ENCODE measurements at regions not wholly inside any gene's neighbourhood (a gene's known extent, or its start where the extent isn't known, plus 50 kb on each side); places are given as distances from the start of the nearest gene placed in this dataset.

- TF ChIP-seq POLR2A (IDR thresholded peaks at IDR 0.05; ENCODE audit: low read depth, low read length) = no peak
- TF ChIP-seq SMC3 (IDR thresholded peaks at IDR 0.05; ENCODE audit: low read depth, low read length) = no peak
- no peak for TF ChIP-seq CTCF (conservative IDR thresholded peaks at IDR 0.05; ENCODE audit: low read depth, low read length)
- TF ChIP-seq FOS (IDR thresholded peaks at IDR 0.05; ENCODE audit: low read depth, low read length) = no peak
- TF ChIP-seq BHLHE40 (IDR thresholded peaks at IDR 0.05; ENCODE audit: low read depth, low read length) = no peak
- TF ChIP-seq RAD21 (IDR thresholded peaks at IDR 0.05; ENCODE audit: low read length) = no peak
- TF ChIP-seq CHD1 (IDR thresholded peaks at IDR 0.05; ENCODE audit: low read depth, low read length) = no peak
- no peak for TF ChIP-seq USF2 (IDR thresholded peaks at IDR 0.05; ENCODE audit: low read depth, low read length)
- no peak for TF ChIP-seq CEBPB (IDR thresholded peaks at IDR 0.05; ENCODE audit: low read depth, low read length)
- no peak for TF ChIP-seq MAZ (IDR thresholded peaks at IDR 0.05; ENCODE audit: borderline replicate concordance, low read depth, low read length)
These were observed 54.6 kb upstream of the S1PR3 start for GRCh38 chr9:88936668-88937067.

Measured in IMR-90 (cell line).